GM18507 (cell line): ENCODE measurements at regions not wholly inside any gene's neighbourhood (a gene's known extent, or its start where the extent isn't known, plus 50 kb on each side); places are given as distances from the start of the nearest gene placed in this dataset.

Experiments
- DNase-seq: peaks from one replicate; pipeline ENCODE4 v3.0.0; 2011; ENCODE audit warnings: low read depth; ENCODE audit not compliant: insufficient read length; ENCODE audit errors: extremely low spot score
- FAIRE-seq: peaks from 2 replicates; lab custom pipeline; 2011; peaks lifted over from hg19 to GRCh38; lab: Jason Lieb, UNC

DNA sequence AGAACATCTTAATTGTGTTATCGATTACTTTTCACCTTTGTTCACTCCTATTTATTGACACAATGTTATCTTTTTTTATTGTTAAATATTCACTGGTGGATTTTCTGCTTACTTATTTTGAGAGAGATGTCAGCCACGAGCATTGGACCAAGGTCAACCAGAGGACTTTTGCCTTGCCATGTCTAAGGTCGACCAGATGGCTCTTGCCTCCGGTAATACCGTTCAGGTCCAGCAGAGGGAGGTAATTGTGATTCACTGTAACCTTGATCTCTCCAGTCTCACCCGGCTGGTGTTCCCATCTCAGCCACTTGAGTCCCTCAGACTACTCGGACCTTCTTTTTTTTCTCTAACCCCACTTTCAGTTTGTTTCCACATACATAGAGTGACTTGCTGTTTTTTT lies 1438.1 kb downstream of the UQCRFS1 start:
- FAIRE-seq (no peak), DNase-seq (no peak)

DNA sequence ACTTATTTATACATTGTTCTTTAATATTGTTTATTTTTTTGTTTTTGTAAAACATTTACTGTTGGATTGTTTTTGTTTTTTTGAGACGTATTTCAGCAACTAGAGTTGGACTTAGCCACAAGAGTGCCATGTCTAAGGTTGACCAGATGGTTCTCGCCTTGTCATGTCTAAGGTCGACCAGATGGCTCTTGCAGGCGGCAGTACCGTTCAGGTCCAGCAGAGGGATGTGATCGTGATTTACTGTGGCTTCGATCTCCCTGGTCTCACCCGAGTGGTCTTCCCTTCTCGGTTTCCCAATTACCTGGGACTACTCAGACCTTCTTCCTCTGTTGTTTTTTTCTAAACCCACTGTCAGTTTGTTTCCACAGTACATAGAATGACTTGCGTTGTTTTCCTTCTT lies 1438.6 kb downstream of the UQCRFS1 start:
- DNase-seq (no peak), FAIRE-seq (no peak)

DNA sequence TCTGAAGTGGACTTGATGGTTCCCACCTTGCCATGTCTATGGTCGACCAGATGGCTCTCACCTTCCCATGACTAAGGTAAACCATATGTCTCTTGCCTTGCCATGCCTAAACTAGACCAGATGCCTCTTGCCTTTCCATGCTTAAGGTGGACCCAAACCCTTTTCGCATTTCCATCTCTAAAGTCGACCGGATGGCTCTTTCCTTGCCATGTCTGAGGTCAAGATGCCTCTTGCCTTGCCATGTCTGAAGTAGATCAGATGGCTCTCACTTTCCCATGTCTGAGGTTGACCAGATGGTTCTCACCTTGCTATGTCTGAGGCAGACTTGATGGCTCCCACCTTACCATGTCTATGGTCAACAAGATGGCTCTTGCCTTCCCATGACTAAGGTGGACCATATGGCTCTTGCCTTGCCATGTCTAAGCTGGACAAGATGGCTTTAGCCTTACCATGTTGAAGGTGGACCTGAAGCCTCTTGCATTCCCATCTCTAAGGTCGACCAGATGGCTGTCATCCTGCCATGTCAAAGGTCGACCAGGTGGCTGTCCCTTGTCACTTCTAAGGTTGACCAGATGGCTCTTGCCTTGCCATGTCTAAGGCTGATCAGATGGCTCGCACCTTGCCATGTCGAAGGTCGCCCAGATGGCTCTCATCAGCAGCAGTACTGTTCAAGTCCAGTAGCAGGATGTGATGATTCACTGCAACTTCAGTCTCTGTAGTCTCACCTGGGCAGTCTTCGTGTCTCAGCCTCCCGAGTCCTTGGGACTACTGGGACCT lies 1439.4 kb downstream of the UQCRFS1 start:
- DNase-seq, result no peak
- no peak for FAIRE-seq

DNA sequence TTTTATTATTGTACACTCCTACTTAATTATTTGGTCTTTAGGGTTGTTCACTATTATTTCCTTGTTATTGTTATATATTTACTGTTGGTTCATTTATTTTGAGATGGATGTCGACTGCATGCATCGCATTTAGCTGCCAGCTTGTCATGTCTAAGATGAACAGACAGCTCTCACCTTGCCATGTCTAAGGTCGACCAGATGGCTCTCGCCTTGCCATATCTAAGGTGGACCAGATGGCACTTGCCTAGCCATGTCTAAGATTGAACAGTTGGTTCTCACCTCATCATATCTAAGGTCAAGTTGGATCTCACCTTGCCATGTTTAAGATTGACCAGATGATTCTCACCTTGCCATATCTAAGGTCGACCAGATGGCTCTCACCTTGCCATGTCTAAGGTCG lies 1440.9 kb downstream of the UQCRFS1 start:
- FAIRE-seq, result no peak
- no peak for DNase-seq

DNA sequence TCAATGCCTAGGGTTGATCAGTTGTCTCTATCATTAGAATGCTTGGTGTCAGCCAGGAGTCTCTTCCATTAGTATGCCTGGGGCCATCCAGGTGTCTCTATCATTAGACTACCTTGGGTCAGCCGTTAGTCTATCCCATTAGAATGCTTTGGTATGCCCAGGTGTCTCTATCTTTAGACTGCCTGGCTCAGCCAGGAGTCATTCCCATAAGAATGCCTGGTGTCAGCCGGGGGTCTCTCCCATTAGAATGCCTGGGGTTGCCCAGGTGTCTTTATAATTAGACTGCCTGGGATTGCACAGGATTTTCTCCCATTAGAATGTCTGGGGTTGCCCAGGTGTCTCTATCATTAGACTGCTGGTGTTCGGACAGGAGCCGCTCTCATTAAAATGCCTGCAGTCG lies 1442.9 kb downstream of the UQCRFS1 start:
- FAIRE-seq, result no peak
- DNase-seq, result no peak

DNA sequence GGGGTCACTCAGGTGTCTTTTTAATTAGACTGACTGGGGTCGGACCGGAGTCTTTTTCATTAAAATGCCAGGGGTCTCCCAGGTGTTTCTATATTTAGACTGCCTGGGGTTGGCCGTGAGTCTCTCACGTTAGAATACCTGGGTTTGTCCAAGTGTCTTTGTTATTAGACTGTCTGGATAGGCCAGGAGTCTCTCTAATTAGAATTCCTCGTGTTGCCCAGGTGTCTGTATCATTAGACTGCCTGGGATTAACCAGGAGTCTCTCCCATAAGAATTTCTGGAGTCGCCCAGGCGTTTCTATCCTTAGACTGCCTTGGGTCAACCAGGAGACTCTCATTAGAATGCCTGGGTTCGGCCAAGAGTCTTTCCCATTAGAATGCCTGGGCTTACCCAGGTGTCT lies 1445.7 kb downstream of the UQCRFS1 start:
- FAIRE-seq (no peak), DNase-seq (no peak)

DNA sequence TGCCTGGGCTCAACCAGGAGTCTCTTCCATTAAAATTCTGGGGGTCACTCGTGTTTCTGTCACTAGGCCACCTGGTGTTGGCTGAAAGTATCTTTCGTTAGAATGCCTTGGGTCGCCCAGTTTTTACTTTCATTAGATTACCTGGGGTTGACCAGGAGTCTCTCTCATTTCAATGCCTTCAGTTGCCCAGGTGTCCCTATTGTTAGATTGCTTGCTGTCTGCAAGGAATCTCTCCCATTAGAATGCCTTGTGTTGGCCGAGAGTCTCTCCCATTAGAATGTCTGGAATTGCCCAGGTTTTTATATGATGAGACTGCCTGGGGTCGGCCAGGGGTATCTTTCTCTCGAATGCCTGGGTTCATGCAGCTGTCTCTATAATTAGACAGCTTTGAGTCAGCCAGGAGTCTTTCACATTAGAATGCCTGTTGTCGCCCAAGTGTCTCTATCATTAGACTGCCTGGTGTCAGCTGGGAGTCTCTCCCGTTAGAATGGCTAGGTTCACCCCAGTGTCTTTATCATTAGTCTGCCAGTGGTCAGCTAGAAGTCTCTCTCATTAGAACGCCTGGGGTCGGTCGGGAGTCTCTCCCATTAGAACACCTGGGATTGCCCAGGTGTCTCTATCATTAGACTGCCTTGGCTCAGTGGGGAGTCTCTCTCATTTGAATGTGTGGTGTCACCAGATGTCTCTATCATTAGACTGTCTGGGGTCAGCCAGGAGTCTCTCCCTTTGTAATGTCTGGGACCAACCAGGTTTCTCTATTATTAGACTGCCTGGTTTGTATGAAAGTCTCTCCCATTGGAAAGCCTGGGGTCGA lies 1446.8 kb downstream of the UQCRFS1 start:
- FAIRE-seq, result no peak
- no peak for DNase-seq

DNA sequence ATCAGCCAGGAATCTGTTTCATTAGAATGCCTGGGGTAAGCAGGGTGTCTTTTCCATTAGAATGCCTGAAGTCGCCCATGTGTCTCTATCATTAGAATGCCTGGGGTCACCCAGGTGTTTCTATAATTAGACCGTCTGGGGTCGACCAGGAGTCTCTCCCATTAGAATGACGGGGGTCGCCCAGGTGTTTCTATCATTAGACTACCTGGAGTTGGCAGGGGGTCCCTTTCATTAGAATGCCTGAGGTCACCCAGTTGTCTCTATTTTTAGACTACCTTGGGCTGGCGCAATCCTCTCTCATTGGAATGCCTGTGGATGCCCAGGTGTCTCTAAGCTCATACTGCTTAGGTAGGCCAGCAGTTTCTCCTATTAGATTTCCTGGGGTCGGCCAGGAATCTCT lies 1447.6 kb downstream of the UQCRFS1 start:
- no peak for DNase-seq
- FAIRE-seq, result no peak

DNA sequence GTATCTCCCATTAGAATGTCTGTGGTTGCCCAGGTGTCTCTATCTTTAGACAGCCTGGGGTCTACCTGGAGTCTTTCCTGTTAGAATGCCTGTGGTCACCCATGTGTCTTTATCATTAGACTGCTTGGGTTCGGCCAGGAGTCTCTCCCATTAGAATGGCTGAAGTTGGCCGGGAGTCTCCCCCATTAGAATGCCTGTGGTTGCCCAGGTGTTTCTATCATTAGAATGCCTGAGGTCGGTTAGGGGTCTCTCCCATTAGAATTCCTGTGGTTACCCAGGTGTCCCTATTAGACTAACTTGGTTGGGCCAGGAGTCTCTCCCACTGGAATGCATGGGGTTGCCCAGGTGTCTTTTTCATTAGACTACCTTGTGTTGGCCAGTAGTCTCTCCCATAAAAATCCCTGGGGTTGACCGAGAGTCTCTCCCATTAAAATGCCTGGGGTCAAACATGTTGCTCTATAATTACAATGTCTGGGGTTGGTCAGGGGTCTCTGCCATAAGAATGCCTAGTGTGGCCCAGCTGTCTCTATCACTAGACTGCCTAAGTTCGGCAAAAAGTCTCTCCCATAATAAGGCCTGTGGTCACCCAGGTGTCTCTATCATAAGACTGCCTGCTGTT lies 1448.7 kb downstream of the UQCRFS1 start:
- FAIRE-seq (no peak), DNase-seq (no peak)

DNA sequence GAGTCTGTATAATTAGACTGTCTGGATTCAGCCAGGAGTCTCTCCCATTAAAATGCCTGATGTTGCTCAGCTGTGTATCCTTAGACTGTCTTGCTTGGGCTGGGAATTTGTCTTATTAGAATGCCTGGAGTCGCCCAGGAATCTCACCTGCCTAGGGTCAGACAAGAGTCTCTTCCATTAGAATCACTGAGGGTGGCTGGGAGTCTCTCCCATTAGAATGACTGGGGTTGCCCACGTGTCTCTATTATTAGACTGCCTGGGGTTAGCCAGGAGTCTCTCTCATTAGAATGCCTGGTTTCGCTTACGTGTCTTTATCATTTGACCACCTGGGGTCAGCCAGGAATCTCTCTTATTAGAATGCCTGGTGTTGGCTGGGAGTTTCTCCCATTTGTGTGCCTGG lies 1450.0 kb downstream of the UQCRFS1 start:
- DNase-seq (no peak), FAIRE-seq (no peak)

DNA sequence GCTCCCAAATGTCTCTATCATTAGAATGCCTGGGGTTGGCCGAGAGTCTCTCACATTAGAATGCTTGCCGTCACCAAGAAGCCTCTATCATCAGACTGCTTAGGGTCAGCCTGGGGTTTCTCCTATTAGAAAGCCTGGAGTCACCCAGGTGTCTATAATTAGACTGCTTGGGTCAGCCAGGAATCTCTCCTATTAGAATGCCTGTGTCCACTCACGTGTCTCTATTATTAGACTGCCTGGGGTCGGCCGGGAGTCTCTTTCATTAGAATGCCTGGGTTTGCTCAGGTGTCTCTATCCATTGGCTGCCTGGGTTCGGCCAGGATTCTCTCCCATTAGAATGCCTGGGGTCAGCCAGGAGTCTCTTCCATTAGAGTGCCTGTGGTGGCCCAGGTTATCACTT lies 1453.1 kb downstream of the UQCRFS1 start:
- no peak for FAIRE-seq
- no peak for DNase-seq

DNA sequence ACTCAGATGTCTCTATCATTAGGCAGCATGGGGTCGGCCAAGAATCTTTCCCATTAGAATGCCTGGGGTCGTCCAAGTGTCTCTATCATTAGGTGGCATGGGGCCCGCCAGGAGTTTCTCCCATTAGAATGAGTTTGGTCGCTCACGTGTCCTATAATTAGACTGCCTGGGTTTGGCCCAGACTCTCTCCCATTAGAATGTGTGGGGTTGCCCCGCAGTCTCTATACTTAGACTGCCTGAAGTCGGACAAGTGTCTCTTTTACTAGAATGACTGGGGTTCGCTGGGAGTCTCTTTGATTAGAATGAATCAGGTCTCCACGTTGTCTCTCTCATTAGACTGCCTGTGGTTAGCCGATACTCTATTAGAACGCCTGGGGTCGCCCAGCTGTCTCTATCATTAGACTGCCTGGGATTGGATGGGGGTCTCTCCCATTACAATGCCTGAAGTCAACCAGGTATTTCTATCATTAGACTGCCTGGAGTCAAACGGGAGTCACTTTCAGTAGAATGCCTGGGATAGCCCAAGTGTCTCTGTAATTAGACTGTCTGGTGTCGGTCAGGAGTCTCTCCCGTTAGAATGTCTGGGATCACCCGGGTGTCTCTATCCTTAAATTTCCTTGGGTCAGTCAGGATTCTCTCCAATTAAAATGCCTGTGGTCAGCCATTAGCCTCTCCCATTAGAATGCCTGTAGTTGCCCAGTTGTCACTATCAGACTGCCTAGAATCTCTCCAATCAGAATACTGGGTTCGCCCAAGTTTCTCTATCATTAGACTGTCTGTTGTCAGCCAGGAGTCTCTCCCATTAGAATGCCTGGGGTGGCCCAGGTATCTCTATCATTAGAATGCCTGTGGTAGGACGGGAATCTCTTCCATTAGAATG lies 1454.1 kb downstream of the UQCRFS1 start:
- no peak for DNase-seq
- no peak for FAIRE-seq

DNA sequence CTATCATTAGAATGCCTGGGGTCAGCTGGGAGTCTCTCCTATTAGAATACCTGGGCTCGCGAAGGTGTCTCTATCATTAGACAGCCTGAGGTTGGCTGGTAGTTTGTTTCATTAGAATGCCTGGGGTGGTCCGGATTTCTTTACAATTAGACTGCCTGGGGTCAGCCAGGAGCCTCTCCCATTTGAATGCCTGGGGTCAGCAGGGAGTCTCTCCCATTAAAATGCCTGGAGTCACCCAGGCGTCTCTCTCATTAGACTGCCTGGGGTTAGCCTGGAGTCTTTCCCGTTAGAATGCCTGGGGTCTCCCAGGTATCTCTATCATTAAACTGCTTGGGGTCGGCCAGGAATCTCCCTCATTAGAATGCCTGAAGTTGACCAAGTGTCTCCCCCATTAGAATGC lies 1458.3 kb downstream of the UQCRFS1 start:
- DNase-seq, result no peak
- no peak for FAIRE-seq

DNA sequence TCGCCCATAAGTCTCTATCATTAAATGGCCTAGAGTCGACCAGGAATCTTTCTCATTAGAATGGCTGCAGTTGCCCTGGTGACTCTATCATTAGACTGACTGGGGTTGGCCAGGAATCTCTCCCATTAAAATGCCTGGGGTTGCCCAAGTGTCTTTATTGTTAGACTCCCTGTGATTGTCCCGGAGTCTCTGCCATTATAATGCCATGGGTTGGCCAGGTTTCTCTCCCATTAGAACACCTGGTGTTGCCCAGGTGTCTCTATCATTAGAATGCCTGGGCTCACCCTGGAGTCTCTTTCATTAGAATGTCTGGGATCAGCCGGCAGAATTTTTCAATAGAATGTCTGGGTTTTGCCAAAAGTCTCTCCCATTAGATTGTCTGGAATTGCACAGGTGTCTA lies 1459.3 kb downstream of the UQCRFS1 start:
- no peak for DNase-seq
- no peak for FAIRE-seq

DNA sequence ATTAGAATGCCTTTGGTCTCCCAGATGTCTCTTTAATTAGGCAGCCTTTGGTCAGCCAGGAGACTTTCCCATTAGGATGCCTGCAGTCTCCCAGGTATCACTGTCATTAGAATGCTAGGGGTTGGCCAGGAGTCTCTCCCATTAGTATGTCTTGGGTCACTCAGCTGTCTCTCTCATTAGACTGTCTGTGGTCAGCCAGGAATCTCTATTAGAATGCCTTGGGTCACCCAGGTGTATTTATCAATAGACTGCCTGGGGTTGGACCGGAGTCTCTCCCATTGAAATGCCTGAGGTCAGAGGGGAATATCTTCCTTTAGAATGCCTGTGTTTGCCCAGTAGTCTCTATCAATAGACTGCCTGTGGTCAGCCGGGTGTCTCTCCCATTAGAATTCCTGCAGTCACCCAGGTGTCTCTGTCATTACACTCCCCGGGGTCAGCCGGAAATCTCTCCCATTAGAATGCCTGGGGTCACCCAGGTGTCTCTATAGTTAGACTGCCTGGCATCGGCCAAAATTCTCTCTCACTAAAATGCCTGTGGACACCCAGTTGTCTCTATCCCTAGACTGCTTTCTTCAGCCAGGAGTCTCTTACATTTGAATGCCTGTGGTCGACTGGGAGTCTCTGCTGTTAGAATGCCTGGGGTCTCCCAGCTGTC lies 1460.3 kb downstream of the UQCRFS1 start:
- no peak for DNase-seq
- FAIRE-seq, result no peak

DNA sequence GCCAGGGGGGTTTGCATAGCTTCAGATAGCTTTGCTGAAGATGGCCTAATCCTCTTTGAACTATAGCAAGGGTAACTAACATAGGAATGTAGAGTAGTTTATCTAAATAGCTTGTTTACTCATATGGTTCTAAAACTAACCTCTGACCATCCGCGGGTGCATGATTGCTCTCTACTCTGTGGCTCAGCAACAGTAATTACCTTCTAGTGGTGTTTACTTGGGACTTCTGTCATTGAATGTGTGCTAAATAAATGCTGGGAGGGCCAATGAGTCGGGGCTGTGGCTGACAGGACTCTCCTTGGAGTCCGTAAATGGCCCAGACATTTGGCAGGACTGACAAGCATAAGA lies 1461.9 kb downstream of the UQCRFS1 start:
- FAIRE-seq, result no peak

DNA sequence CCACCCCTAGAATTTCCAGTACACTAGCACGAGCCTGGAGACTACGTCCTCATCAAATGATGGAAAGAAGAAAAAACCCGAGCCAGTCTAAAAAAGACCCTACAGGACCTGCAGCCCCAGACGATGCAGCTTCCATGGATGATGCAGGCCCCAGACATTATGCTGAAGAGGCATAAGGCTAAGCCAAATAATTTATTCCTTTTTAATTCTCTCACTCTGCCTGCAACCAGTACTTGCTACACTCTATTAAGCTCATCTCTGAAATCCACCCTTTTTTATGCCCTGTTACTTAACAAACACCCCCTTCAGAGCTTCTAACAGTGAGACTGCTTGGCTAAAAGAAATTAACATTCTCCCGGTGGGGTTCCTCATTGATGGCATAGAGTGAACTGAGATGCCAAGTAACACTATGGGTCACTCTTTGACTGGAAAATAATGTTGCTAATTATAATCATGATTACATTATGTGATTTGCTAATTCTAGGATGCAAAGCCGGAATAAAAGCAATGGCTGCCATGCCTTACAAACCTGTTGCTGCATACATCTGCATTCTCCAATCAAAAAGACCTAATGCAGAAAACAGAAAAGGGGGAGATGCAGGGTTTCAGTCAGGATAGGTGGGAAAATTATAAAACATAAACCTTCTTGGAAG lies 1462.4 kb downstream of the UQCRFS1 start:
- DNase-seq, result no peak
- FAIRE-seq, result no peak

More for the DNA sequence above, 1461.9 kb downstream of the UQCRFS1 start:
- no peak for DNase-seq

DNA sequence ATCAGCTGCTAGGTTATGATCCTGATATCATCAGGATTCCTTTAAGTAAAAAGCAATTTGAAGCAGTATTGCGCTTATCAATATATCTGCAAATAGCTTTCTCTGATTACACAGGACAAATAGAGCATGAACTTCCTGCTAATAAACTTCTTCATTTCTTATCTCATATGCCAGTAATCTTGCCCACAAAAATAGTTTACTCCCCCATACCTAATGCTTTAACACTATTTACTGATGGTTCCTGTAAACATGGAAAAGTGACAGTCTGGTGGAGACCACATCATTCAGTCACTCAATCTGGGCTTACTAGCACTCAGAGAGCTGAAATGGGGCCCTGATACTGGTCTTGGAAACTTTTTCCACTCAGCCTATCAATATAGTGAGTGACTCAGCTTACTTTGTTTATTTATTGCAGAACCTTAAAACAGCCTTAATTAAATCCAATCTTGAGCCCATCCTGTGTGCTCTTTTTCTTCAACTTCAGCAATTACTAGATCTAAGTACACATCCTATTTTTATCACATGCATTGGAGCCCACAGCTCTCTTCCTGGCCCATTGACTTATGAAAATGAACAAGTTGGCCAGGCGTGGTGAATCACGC lies 1464.3 kb downstream of the UQCRFS1 start:
- no peak for FAIRE-seq
- no peak for DNase-seq
